Mesenchymal stem cell (in vitro differentiated cells and primary cell): ENCODE measurements at regions not wholly inside any gene's neighbourhood (a gene's known extent, or its start where the extent isn't known, plus 50 kb on each side); places are given as distances from the start of the nearest gene placed in this dataset.

Experiments
- DNase-seq: peaks from one replicate; pipeline ENCODE4 v3.0.0-alpha.2; 2013
- H2AFZ ChIP-seq: one replicate; pipeline ENCODE4 v1.6.1; 2013; ENCODE audit warnings: low read depth, mild to moderate bottlenecking, control low read depth, inconsistent platforms, low read length, moderate library complexity
- H2AK5ac ChIP-seq: 2 replicates; pipeline ENCODE4 v1.6.1; 2013; ENCODE audit warnings: low read length, moderate library complexity, mild to moderate bottlenecking, inconsistent platforms; ENCODE audit not compliant: severe bottlenecking
- H2BK120ac ChIP-seq: one replicate; pipeline ENCODE4 v1.6.1; 2013; ENCODE audit warnings: low read depth, mild to moderate bottlenecking, inconsistent platforms, low read length, moderate library complexity
- H2BK12ac ChIP-seq, 2 experiments: one replicate each; pipeline ENCODE4 v1.6.1; 2013; ENCODE audit warnings: inconsistent platforms in 2 of 2, low read length in 2 of 2, mild to moderate bottlenecking in 2 of 2, moderate library complexity in 2 of 2, control low read depth in 1 of 2
- H2BK15ac ChIP-seq: one replicate; pipeline ENCODE4 v1.6.1; 2013; ENCODE audit warnings: mild to moderate bottlenecking, low read depth, inconsistent platforms; ENCODE audit not compliant: poor library complexity, severe bottlenecking
- H2BK5ac ChIP-seq: 2 replicates; pipeline ENCODE4 v1.6.1; 2013; ENCODE audit warnings: low read depth, mild to moderate bottlenecking, low read length, control low read depth, inconsistent platforms; ENCODE audit not compliant: poor library complexity, severe bottlenecking
- H3K14ac ChIP-seq, 2 experiments: one replicate each; pipeline ENCODE4 v1.6.1; 2013; ENCODE audit warnings: inconsistent platforms in 2 of 2, low read length in 2 of 2, control low read depth in 1 of 2, mild to moderate bottlenecking in 1 of 2, moderate library complexity in 1 of 2
- H3K18ac ChIP-seq, 2 experiments: one replicate each; pipeline ENCODE4 v1.6.1; 2013; ENCODE audit warnings: inconsistent platforms in 2 of 2, low read length in 2 of 2, control low read depth in 1 of 2, low read depth in 1 of 2, mild to moderate bottlenecking in 1 of 2
- H3K23ac ChIP-seq, 2 experiments: one replicate each; pipeline ENCODE4 v1.6.1; 2013; ENCODE audit warnings: inconsistent platforms in 2 of 2, low read length in 2 of 2, mild to moderate bottlenecking in 2 of 2, moderate library complexity in 2 of 2, control low read depth in 1 of 2
- H3K27ac ChIP-seq: 2 replicates; pipeline ENCODE4 v1.5.1; 2013; ENCODE audit warnings: mild to moderate bottlenecking, moderate library complexity, low read length, control low read depth, inconsistent platforms; ENCODE audit not compliant: poor library complexity, severe bottlenecking
- H3K27me3 ChIP-seq, 2 experiments: 2 replicates each; pipeline versions ENCODE4 v1.6.1 to v1.7.0; 2013; ENCODE audit warnings: low read length in 2 of 2, mild to moderate bottlenecking in 2 of 2, moderate library complexity in 2 of 2, control low read depth in 1 of 2, inconsistent platforms in 1 of 2; ENCODE audit not compliant: control insufficient read depth in 1 of 2, insufficient read depth in 1 of 2
- H3K36me3 ChIP-seq, 2 experiments: 2 replicates each; pipeline versions ENCODE4 v1.6.1 to v1.7.0; 2013; ENCODE audit warnings: low read length in 2 of 2, control low read depth in 1 of 2, inconsistent platforms in 1 of 2, low read depth in 1 of 2, mild to moderate bottlenecking in 1 of 2; ENCODE audit not compliant: insufficient read depth in 2 of 2, control insufficient read depth in 1 of 2
- H3K4ac ChIP-seq, 2 experiments: one replicate each; pipeline ENCODE4 v1.6.1; 2013; ENCODE audit warnings: inconsistent platforms in 2 of 2, low read length in 2 of 2, mild to moderate bottlenecking in 2 of 2, moderate library complexity in 2 of 2, control low read depth in 1 of 2, low read depth in 1 of 2
- H3K4me1 ChIP-seq: 2 replicates; pipeline ENCODE4 v1.6.1; 2013; ENCODE audit warnings: low read depth, low read length, control low read depth; ENCODE audit not compliant: control insufficient read depth, insufficient read depth
- H3K4me2 ChIP-seq: 2 replicates; pipeline ENCODE4 v1.6.1; 2013; ENCODE audit warnings: low read length, mild to moderate bottlenecking, inconsistent platforms; ENCODE audit not compliant: poor library complexity, severe bottlenecking
- H3K4me3 ChIP-seq, 2 experiments: 2 replicates each; pipeline versions ENCODE4 v1.5.1 to v1.7.0; 2013; ENCODE audit warnings: low read length in 2 of 2, mild to moderate bottlenecking in 2 of 2, control low read depth in 1 of 2, low read depth in 1 of 2; ENCODE audit not compliant: insufficient read depth in 1 of 2
- H3K79me1 ChIP-seq: replicated peaks from 2 replicates; pipeline ENCODE4 v1.6.1; 2013; ENCODE audit warnings: mild to moderate bottlenecking, control low read depth, low read length, inconsistent platforms; ENCODE audit not compliant: poor library complexity, severe bottlenecking
- H3K9ac ChIP-seq: 2 replicates; pipeline ENCODE4 v1.7.0; 2013; ENCODE audit warnings: mild to moderate bottlenecking, low read length, moderate library complexity
- H3K9me3 ChIP-seq: 2 replicates; pipeline ENCODE4 v1.7.0; 2013; ENCODE audit warnings: mild to moderate bottlenecking, low read length; ENCODE audit not compliant: control insufficient read depth
- H4K8ac ChIP-seq: one replicate; pipeline ENCODE4 v1.6.1; 2013; ENCODE audit warnings: inconsistent platforms, mild to moderate bottlenecking, low read length, moderate library complexity
- H4K91ac ChIP-seq: one replicate; pipeline ENCODE4 v1.6.1; 2013; ENCODE audit warnings: mild to moderate bottlenecking, low read length, inconsistent platforms
- WGBS: methylation state at CpG from one replicate; pipeline ENCODE4 v1.1.7; 2013; ENCODE audit warnings: mixed read lengths; 5-methylcytosine and 5-hydroxymethylcytosine counted together

GRCh38 chr10:125560947-125561346, 122.0 kb downstream of the TEX36 start:
- H3K18ac ChIP-seq, result no peak overlapping the region
- WGBS, result no CpG with 5 or more reads among the region's 2 CpGs
- H2BK12ac ChIP-seq, result no peak overlapping the region
- no peak for DNase-seq
- H3K27ac ChIP-seq, result no peak overlapping the region
- no peak overlapping the region for H2BK5ac ChIP-seq
- no peak overlapping the region for H4K91ac ChIP-seq
- H2AFZ ChIP-seq, result no peak overlapping the region
- H3K4me3 ChIP-seq, result no peak overlapping the region
- no peak overlapping the region for H4K8ac ChIP-seq
- H3K27me3 ChIP-seq, result peaks cover 0 to 38% of the 10 kb centered on the region in 2 experiments
- H3K4me2 ChIP-seq, result no peak overlapping the region
- no peak overlapping the region for H3K4ac ChIP-seq
- no peaks in the 10 kb centered on the region for H3K4me1 ChIP-seq
- no peaks in the 10 kb centered on the region for H3K36me3 ChIP-seq
- no peak overlapping the region for H2BK120ac ChIP-seq
- no peak overlapping the region for H3K9ac ChIP-seq
- H2BK15ac ChIP-seq, result no peak overlapping the region
- H3K79me1 ChIP-seq, result no peaks in the 10 kb centered on the region
- H3K23ac ChIP-seq, result no peak overlapping the region
- H3K14ac ChIP-seq, result no peak overlapping the region
- H3K9me3 ChIP-seq, result no peaks in the 10 kb centered on the region
- H2AK5ac ChIP-seq, result no peak overlapping the region

GRCh38 chr10:125559210-125559609, 123.8 kb downstream of the TEX36 start:
- Histone ChIP-seq H3K36me3 (no peaks in the 10 kb centered on the region), H2AK5ac (no peak overlapping the region), H3K4me3 (no peak overlapping the region), H3K9me3 (no peaks in the 10 kb centered on the region), H2BK120ac (no peak overlapping the region), H2BK12ac (no peak overlapping the region), H2BK15ac (no peak overlapping the region), H3K27me3 (peaks cover 0 to 39% of the 10 kb centered on the region in 2 experiments), H3K4me2 (no peak overlapping the region), H4K8ac (no peak overlapping the region), H3K4me1 (no peaks in the 10 kb centered on the region), H3K79me1 (no peaks in the 10 kb centered on the region), H3K14ac (no peak overlapping the region), H3K27ac (no peak overlapping the region), H4K91ac (no peak overlapping the region), H3K18ac (no peak overlapping the region), H3K9ac (no peak overlapping the region), H3K23ac (no peak overlapping the region), H3K4ac (no peak overlapping the region), H2AFZ (no peak overlapping the region), H2BK5ac (no peak overlapping the region)
- no peak for DNase-seq
- WGBS, result 20% methylated on average over 1 of the region's 2 CpGs

DNA sequence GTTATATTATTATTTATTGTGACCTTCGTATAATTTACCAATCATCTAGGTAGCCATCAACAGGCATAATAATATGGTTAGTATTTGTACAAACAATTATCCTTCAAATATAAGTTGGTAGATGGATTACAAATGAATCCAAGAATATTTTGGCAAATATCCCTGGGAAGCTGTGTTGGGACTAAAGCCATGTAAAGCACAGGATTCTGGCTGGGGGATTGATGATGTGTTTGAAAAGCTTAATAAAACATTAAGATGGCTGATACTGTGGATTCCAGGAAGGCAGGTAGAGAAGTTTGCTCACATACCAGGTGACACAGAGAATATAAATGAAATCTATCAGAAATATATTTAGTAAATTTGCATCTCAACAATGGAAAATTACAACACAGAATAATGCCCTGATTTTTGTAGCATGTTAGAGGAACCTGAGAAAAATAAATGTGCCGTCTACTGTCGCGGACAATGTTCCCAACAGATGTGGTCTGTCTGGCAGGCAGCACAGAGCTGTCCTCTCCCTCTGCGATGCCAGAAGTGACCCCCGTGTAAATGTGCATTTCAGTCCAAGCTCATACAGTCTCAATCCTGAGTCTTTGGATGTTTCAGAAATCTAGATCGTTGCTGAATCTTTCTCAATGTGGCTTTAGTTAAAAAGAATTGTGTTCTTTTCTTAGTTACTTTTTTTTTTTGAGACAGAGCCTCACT, 125.0 kb downstream of the TEX36 start:
- Histone ChIP-seq H3K23ac (no peak overlapping the region), H2BK120ac (no peak overlapping the region), H3K27me3 (peaks cover 0 to 43% of the 10 kb centered on the region in 2 experiments), H4K91ac (no peak overlapping the region), H3K79me1 (no peaks in the 10 kb centered on the region), H3K14ac (no peak overlapping the region), H3K9me3 (peaks cover 6% of the 10 kb centered on the region), H3K18ac (no peak overlapping the region), H2BK15ac (no peak overlapping the region), H2AFZ (no peak overlapping the region), H3K4me1 (no peaks in the 10 kb centered on the region), H2BK12ac (no peak overlapping the region), H3K36me3 (no peaks in the 10 kb centered on the region), H2AK5ac (no peak overlapping the region), H3K4me2 (no peak overlapping the region), H3K27ac (no peak overlapping the region), H2BK5ac (no peak overlapping the region), H3K4me3 (no peak overlapping the region), H4K8ac (no peak overlapping the region), H3K4ac (no peak overlapping the region), H3K9ac (no peak overlapping the region)
- DNase-seq, result no peak
- 85% methylated on average over 5 of the region's 7 CpGs for WGBS

DNA sequence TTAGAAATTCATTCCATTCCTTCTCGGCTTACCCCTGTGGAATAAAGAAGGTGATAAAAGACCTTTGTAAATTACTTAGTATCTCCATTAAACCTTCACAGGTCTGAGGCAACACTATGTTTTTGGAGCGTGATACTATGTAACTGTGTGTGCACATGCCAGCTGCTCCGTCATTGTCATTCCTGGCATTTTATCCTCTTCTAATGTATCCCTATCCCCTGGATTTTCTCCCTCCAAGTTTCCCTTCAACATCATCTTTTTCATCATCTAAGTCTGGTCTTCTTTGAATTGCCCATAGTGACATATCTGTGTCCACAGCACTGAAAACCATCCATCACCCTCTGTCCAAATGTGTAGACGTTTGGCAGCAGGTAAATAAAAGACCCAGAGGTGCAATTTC, 125.7 kb downstream of the TEX36 start:
- peaks cover 12% of the 10 kb centered on the region for H3K9me3 ChIP-seq
- H4K91ac ChIP-seq, result no peak overlapping the region
- no peak overlapping the region for H3K9ac ChIP-seq
- no peak overlapping the region for H3K27ac ChIP-seq
- no peaks in the 10 kb centered on the region for H3K36me3 ChIP-seq
- H3K4ac ChIP-seq, result no peak overlapping the region
- H3K4me2 ChIP-seq, result no peak overlapping the region
- H3K18ac ChIP-seq, result no peak overlapping the region
- H2AK5ac ChIP-seq, result no peak overlapping the region
- no peak overlapping the region for H2BK120ac ChIP-seq
- H2BK12ac ChIP-seq, result no peak overlapping the region
- WGBS, result 73% methylated on average over 3 of the region's 4 CpGs
- no peak for DNase-seq
- peaks cover 0 to 46% of the 10 kb centered on the region in 2 experiments for H3K27me3 ChIP-seq
- H3K4me1 ChIP-seq, result no peaks in the 10 kb centered on the region
- H3K23ac ChIP-seq, result no peak overlapping the region
- H2BK15ac ChIP-seq, result no peak overlapping the region
- H3K79me1 ChIP-seq, result no peaks in the 10 kb centered on the region
- no peak overlapping the region for H3K14ac ChIP-seq
- H4K8ac ChIP-seq, result no peak overlapping the region
- H2BK5ac ChIP-seq, result no peak overlapping the region
- H3K4me3 ChIP-seq, result no peak overlapping the region
- H2AFZ ChIP-seq, result no peak overlapping the region
